ENCODE measurements at regions not wholly inside any gene's neighbourhood (a gene's known extent, or its start where the extent isn't known, plus 50 kb on each side); places are given as distances from the start of the nearest gene placed in this dataset.

- no peak for TF ChIP-seq CTCF (IDR thresholded peaks at IDR 0.05; ENCODE audit: low read depth, low read length, poor library complexity, severe bottlenecking)
- TF ChIP-seq EZH2phosphoT487 (IDR thresholded peaks at IDR 0.05; ENCODE audit: borderline replicate concordance, low read length) = no peak
Measured at GRCh38 chr2:217339753-217340152, 479.9 kb upstream of the TNP1 start.

Measured in DOHH2 (cell line).